MCF 10A (cell line): ENCODE measurements at regions not wholly inside any gene's neighbourhood (a gene's known extent, or its start where the extent isn't known, plus 50 kb on each side); places are given as distances from the start of the nearest gene placed in this dataset.
"Not testable (repeated sequence)": the region's sequence is repeated elsewhere in the genome, so short reads cannot be mapped to it uniquely, and the experiment has no call there.

Experiments
- BruUV-seq: library from RNA; stranded (reverse); fragments of 400-500 nt; replicated peaks from 2 replicates; lab custom pipeline; 2021; lab: Mats Ljungman, UMichigan
- CTCF ChIA-PET: fragments of 300-600 bp; sonication (Branson Sonifier 250); formaldehyde crosslinking; extraction: SDS; loops from one replicate; lab custom pipeline; 2021; ENCODE audit warnings: antibody characterized with exemption, inconsistent platforms; lab: Yijun Ruan, JAX
- POLR2A ChIA-PET: fragments of 300-600, 350-650 bp; sonication (Branson Sonifier 250); formaldehyde crosslinking; extraction: SDS; loops from one replicate; lab custom pipeline; 2020; ENCODE audit warnings: antibody characterized with exemption, inconsistent platforms; lab: Yijun Ruan, JAX
- DNase-seq: peaks from one replicate; pipeline ENCODE4 v3.0.0-alpha.2; 2018; ENCODE audit not compliant: unreplicated experiment
- H3K27ac Mint-ChIP-seq: one replicate; pipeline ENCODE4 v1.8.0; 2022; ENCODE audit warnings: mild to moderate bottlenecking, low read depth, mixed read lengths; ENCODE audit not compliant: unreplicated experiment
- H3K27me3 Mint-ChIP-seq: one replicate; pipeline ENCODE4 v1.8.0; 2022; ENCODE audit warnings: mixed read lengths; ENCODE audit not compliant: insufficient read depth, unreplicated experiment
- H3K36me3 Mint-ChIP-seq: one replicate; pipeline ENCODE4 v1.8.0; 2022; ENCODE audit warnings: mild to moderate bottlenecking, moderate library complexity, mixed read lengths; ENCODE audit not compliant: insufficient read depth, unreplicated experiment
- H3K4me1 Mint-ChIP-seq: one replicate; pipeline ENCODE4 v1.8.0; 2022; ENCODE audit warnings: mixed read lengths; ENCODE audit not compliant: insufficient read depth, unreplicated experiment
- H3K4me3 Mint-ChIP-seq: one replicate; pipeline ENCODE4 v1.8.0; 2022; ENCODE audit warnings: mild to moderate bottlenecking, moderate library complexity, mixed read lengths; ENCODE audit not compliant: unreplicated experiment
- H3K9me3 Mint-ChIP-seq: one replicate; pipeline ENCODE4 v1.8.0; 2022; ENCODE audit warnings: mixed read lengths; ENCODE audit not compliant: unreplicated experiment
- CTCF ChIP-seq: fragments of 200-600 bp; IDR thresholded peaks from one replicate; pipeline ENCODE4 v1.8.0; 2022; ENCODE audit warnings: antibody characterized with exemption, mild to moderate bottlenecking; ENCODE audit not compliant: unreplicated experiment
- intact Hi-C: fragments of 100-400 bp; cut with micrococcal nuclease; formaldehyde crosslinking; loops from 2 replicates; pipeline ENCODE4 v1.14.1; 2022

- Mint-ChIP-seq H3K36me3 (no peaks in the 10 kb centered on the region), H3K27ac (no peak overlapping the region), H3K4me1 (peaks cover 26% of the 10 kb centered on the region), H3K4me3 (no peak overlapping the region), H3K9me3 (peaks cover 12% of the 10 kb centered on the region), H3K27me3 (no peaks in the 10 kb centered on the region)
- no peak for TF ChIP-seq CTCF
- BruUV-seq = no TSS peak
- DNase-seq = no peak
- ChIA-PET CTCF (interaction anchor here (0.9 kb wide), 1 partner anchor 27 kb away, joined by 3 read pairs; no protein-coding TSS in a partner anchor), POLR2A (interaction anchor here (0.6 kb wide), 2 partner anchors 12 to 336 kb away, joined by 3 read pairs; no protein-coding TSS in a partner anchor)
- intact Hi-C loops = no loop called here
These were observed 329.3 kb upstream of the FZD8 start for GRCh38 chr10:35971397-35971796.

- intact Hi-C loops = no loop called here
- no peaks in the 10 kb centered on the region for H3K36me3 Mint-ChIP-seq
- no peak for DNase-seq
- H3K27me3 Mint-ChIP-seq = no peaks in the 10 kb centered on the region
- no TSS peak for BruUV-seq
- TF ChIP-seq CTCF = no peak
- POLR2A ChIA-PET = no interaction called here
- H3K27ac Mint-ChIP-seq = no peak overlapping the region
- H3K9me3 Mint-ChIP-seq = peaks cover 8% of the 10 kb centered on the region
- no peak overlapping the region for H3K4me3 Mint-ChIP-seq
- H3K4me1 Mint-ChIP-seq = peaks cover 15% of the 10 kb centered on the region
- CTCF ChIA-PET = no interaction called here
These were observed 321.6 kb upstream of the FZD8 start for GRCh38 chr10:35963685-35964084.

GRCh38 chr10:35961501-35961900, 319.4 kb upstream of the FZD8 start:
- peak overlapping the region; percentile 66 for H3K27ac Mint-ChIP-seq
- H3K27me3 Mint-ChIP-seq = no peaks in the 10 kb centered on the region
- no peaks in the 10 kb centered on the region for H3K36me3 Mint-ChIP-seq
- no peaks in the 10 kb centered on the region for H3K9me3 Mint-ChIP-seq
- peak; percentile 14 for DNase-seq
- BruUV-seq = no TSS peak
- H3K4me1 Mint-ChIP-seq = peaks cover 15% of the 10 kb centered on the region
- ChIA-PET POLR2A (no interaction called here), CTCF (no interaction called here)
- intact Hi-C loops = no loop called here
- no peak for TF ChIP-seq CTCF
- H3K4me3 Mint-ChIP-seq = no peak overlapping the region

GRCh38 chr10:35959252-35959651, 317.2 kb upstream of the FZD8 start:
- BruUV-seq = no TSS peak
- Mint-ChIP-seq H3K4me1 (peaks cover 7% of the 10 kb centered on the region), H3K9me3 (no peaks in the 10 kb centered on the region), H3K36me3 (no peaks in the 10 kb centered on the region), H3K27me3 (no peaks in the 10 kb centered on the region), H3K4me3 (no peak overlapping the region), H3K27ac (no peak overlapping the region)
- DNase-seq = no peak
- TF ChIP-seq CTCF = no peak
- CTCF ChIA-PET = interaction anchor here (0.6 to 0.7 kb wide), 2 partner anchors 24 to 767 kb away, joined by 4 to 5 read pairs; no protein-coding TSS in a partner anchor
- POLR2A ChIA-PET = interaction anchor here (0.6 to 0.9 kb wide), 2 partner anchors 12 to 887 kb away, joined by 3 to 5 read pairs; no protein-coding TSS in a partner anchor
- intact Hi-C loops = no loop called here

GRCh38 chr10:35958609-35959008, 316.5 kb upstream of the FZD8 start:
- H3K36me3 Mint-ChIP-seq, H3K4me3 Mint-ChIP-seq, H3K27me3 Mint-ChIP-seq, H3K4me1 Mint-ChIP-seq, H3K27ac Mint-ChIP-seq, BruUV-seq, intact Hi-C loops, DNase-seq, H3K9me3 Mint-ChIP-seq: not testable (repeated sequence)
- ChIA-PET POLR2A (interaction anchor here (0.9 to 1.1 kb wide), 2 partner anchors 13 to 119 kb away, joined by 3 read pairs; no protein-coding TSS in a partner anchor), CTCF (interaction anchor here (0.6 kb wide), 1 partner anchor 24 kb away, joined by 5 read pairs; no protein-coding TSS in a partner anchor)
